Caco-2 (cell line): ENCODE measurements at regions not wholly inside any gene's neighbourhood (a gene's known extent, or its start where the extent isn't known, plus 50 kb on each side); places are given as distances from the start of the nearest gene placed in this dataset.

Experiments
- BruUV-seq: library from RNA; stranded (reverse); fragments of 400-500 nt; replicated peaks from 2 replicates; lab custom pipeline; 2021; lab: Mats Ljungman, UMichigan
- CTCF ChIA-PET: fragments of 300-600 bp; sonication (Branson Sonifier 250); formaldehyde crosslinking; loops from one replicate; lab custom pipeline; 2022; ENCODE audit warnings: antibody characterized with exemption; lab: Charles Lee
- POLR2A ChIA-PET: fragments of 300-600 bp; sonication (Branson Sonifier 250); formaldehyde crosslinking; loops from one replicate; lab custom pipeline; 2022; ENCODE audit warnings: antibody characterized with exemption; lab: Charles Lee
- DNase-seq, 2 experiments: peaks; one replicate each; pipeline versions ENCODE4 v3.0.0 to v3.0.0-alpha.2; 2020 to 2022
- H3K27me3 ChIP-seq: replicated peaks from 2 replicates; pipeline ENCODE4 v1.6.0; 2011; ENCODE audit warnings: low read length; ENCODE audit not compliant: control insufficient read depth, insufficient read depth
- H3K36me3 ChIP-seq: 2 replicates; pipeline ENCODE4 v1.5.1; 2011; ENCODE audit warnings: low read length; ENCODE audit not compliant: control insufficient read depth, insufficient read depth
- H3K4me1 ChIP-seq: fragments of 250-450 bp; sonication (Bioruptor Pico); 2 replicates; pipeline ENCODE4 v1.5.1; 2020; ENCODE audit warnings: mild to moderate bottlenecking
- H3K4me3 ChIP-seq: 2 replicates; pipeline ENCODE4 v1.5.1; 2011; ENCODE audit warnings: low read depth, mild to moderate bottlenecking, control low read depth, low read length
- H3K9me3 ChIP-seq: fragments of 250-450 bp; sonication (Bioruptor Pico); 2 replicates; pipeline ENCODE4 v1.5.1; 2020; ENCODE audit warnings: mild to moderate bottlenecking, moderate library complexity
- H3K27ac Mint-ChIP-seq: one replicate; pipeline ENCODE4 v1.8.0; 2022; ENCODE audit warnings: mixed read lengths; ENCODE audit not compliant: unreplicated experiment
- H3K27me3 Mint-ChIP-seq: one replicate; pipeline ENCODE4 v1.8.0; 2022; ENCODE audit warnings: mixed read lengths; ENCODE audit not compliant: insufficient read depth, unreplicated experiment
- H3K36me3 Mint-ChIP-seq: one replicate; pipeline ENCODE4 v1.8.0; 2022; ENCODE audit warnings: mild to moderate bottlenecking, mixed read lengths; ENCODE audit not compliant: insufficient read depth, unreplicated experiment
- H3K4me1 Mint-ChIP-seq: one replicate; pipeline ENCODE4 v1.8.0; 2022; ENCODE audit warnings: low read depth, mixed read lengths; ENCODE audit not compliant: unreplicated experiment
- H3K4me3 Mint-ChIP-seq: one replicate; pipeline ENCODE4 v1.8.0; 2022; ENCODE audit warnings: mild to moderate bottlenecking, moderate library complexity, mixed read lengths; ENCODE audit not compliant: unreplicated experiment
- H3K9me3 Mint-ChIP-seq: one replicate; pipeline ENCODE4 v1.8.0; 2022; ENCODE audit warnings: mixed read lengths; ENCODE audit not compliant: unreplicated experiment
- intact Hi-C: fragments of 100-400 bp; cut with micrococcal nuclease; formaldehyde crosslinking; loops from one replicate; pipeline ENCODE4 v1.10.0; 2022; ENCODE audit not compliant: unreplicated experiment
- TF ChIP-seq, protein P1 (sequence below), 2 experiments: fragments of 200-600 bp in 1 of 2; IDR thresholded peaks; 1 replicate in 1 of 2; 2 replicates in 1 of 2; pipeline versions ENCODE4 v1.5.1 to v1.8.0; 2011 to 2022; ENCODE audit warnings: antibody characterized with exemption in 1 of 2, control low read depth in 1 of 2, inconsistent platforms in 1 of 2, low read depth in 1 of 2, low read length in 1 of 2, mild to moderate bottlenecking in 1 of 2, moderate library complexity in 1 of 2; ENCODE audit not compliant: insufficient read depth in 1 of 2, severe bottlenecking in 1 of 2, unreplicated experiment in 1 of 2

- Histone ChIP-seq H3K4me1 (no peaks in the 10 kb centered on the region), H3K27me3 (no peaks in the 10 kb centered on the region), H3K36me3 (no peaks in the 10 kb centered on the region), H3K4me3 (no peak overlapping the region), H3K9me3 (no peaks in the 10 kb centered on the region)
- intact Hi-C loops = no loop called here
- no peak for DNase-seq
- no peak overlapping the region for H3K4me3 Mint-ChIP-seq
- TF ChIP-seq, protein P1, sequence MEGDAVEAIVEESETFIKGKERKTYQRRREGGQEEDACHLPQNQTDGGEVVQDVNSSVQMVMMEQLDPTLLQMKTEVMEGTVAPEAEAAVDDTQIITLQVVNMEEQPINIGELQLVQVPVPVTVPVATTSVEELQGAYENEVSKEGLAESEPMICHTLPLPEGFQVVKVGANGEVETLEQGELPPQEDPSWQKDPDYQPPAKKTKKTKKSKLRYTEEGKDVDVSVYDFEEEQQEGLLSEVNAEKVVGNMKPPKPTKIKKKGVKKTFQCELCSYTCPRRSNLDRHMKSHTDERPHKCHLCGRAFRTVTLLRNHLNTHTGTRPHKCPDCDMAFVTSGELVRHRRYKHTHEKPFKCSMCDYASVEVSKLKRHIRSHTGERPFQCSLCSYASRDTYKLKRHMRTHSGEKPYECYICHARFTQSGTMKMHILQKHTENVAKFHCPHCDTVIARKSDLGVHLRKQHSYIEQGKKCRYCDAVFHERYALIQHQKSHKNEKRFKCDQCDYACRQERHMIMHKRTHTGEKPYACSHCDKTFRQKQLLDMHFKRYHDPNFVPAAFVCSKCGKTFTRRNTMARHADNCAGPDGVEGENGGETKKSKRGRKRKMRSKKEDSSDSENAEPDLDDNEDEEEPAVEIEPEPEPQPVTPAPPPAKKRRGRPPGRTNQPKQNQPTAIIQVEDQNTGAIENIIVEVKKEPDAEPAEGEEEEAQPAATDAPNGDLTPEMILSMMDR (IDR thresholded peaks at IDR 0.05; ENCODE audit: insufficient read depth in 1 of 2, low read depth in 1 of 2, low read length in 1 of 2, severe bottlenecking in 1 of 2, unreplicated experiment in 1 of 2) = no peak
- H3K27ac Mint-ChIP-seq = no peak overlapping the region
- H3K9me3 Mint-ChIP-seq = peaks cover 9% of the 10 kb centered on the region
- POLR2A ChIA-PET = no interaction called here
- CTCF ChIA-PET = no interaction called here
- BruUV-seq = no TSS peak
- H3K36me3 Mint-ChIP-seq = no peaks in the 10 kb centered on the region
- peaks cover 4% of the 10 kb centered on the region for H3K27me3 Mint-ChIP-seq
- no peaks in the 10 kb centered on the region for H3K4me1 Mint-ChIP-seq
Measured at GRCh38 chr9:79279356-79279755, 292.4 kb upstream of the TLE4 start.

DNA sequence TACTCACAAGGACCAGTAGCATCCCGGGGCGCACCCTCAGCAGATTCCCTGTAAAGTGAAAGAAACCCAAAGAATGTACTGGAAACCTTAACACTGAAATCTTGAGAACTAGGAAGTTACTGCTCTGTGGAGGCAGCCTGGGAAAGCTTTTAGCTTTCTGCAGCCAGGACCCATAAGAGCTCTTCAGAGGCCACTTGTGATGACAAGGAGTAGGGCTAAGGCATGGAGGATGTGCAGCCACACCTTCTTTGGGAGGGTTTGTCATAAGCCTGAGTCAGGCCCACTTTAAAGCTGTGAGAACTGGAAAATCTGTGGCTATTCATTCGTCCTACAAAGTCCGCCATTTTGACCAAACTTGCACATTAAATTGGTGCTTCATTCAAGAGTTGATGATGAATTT is 291.1 kb upstream of the TLE4 start:
- Mint-ChIP-seq H3K4me1 (no peaks in the 10 kb centered on the region), H3K4me3 (no peak overlapping the region), H3K36me3 (no peaks in the 10 kb centered on the region), H3K27ac (no peak overlapping the region), H3K27me3 (peaks cover 4% of the 10 kb centered on the region), H3K9me3 (peaks cover 9% of the 10 kb centered on the region)
- CTCF ChIA-PET = no interaction called here
- TF ChIP-seq, protein P1 (IDR thresholded peaks at IDR 0.05; ENCODE audit: insufficient read depth in 1 of 2, low read depth in 1 of 2, low read length in 1 of 2, severe bottlenecking in 1 of 2, unreplicated experiment in 1 of 2) = no peak
- Histone ChIP-seq H3K4me3 (no peak overlapping the region), H3K27me3 (no peaks in the 10 kb centered on the region), H3K4me1 (no peaks in the 10 kb centered on the region), H3K36me3 (no peaks in the 10 kb centered on the region), H3K9me3 (no peaks in the 10 kb centered on the region)
- intact Hi-C loops = no loop called here
- BruUV-seq = no TSS peak
- DNase-seq = no peak
- POLR2A ChIA-PET = no interaction called here

GRCh38 chr9:79284081-79284480 is 287.7 kb upstream of the TLE4 start:
- Histone ChIP-seq H3K36me3 (no peaks in the 10 kb centered on the region), H3K4me1 (no peaks in the 10 kb centered on the region), H3K4me3 (no peak overlapping the region), H3K9me3 (no peaks in the 10 kb centered on the region), H3K27me3 (no peaks in the 10 kb centered on the region)
- no TSS peak for BruUV-seq
- no peak for DNase-seq
- intact Hi-C loops = no loop called here
- Mint-ChIP-seq H3K4me1 (no peaks in the 10 kb centered on the region), H3K9me3 (peaks cover 9% of the 10 kb centered on the region), H3K4me3 (no peak overlapping the region), H3K27me3 (peaks cover 4% of the 10 kb centered on the region), H3K27ac (no peak overlapping the region), H3K36me3 (no peaks in the 10 kb centered on the region)
- ChIA-PET CTCF (no interaction called here), POLR2A (no interaction called here)
- TF ChIP-seq, protein P1 (IDR thresholded peaks at IDR 0.05; ENCODE audit: insufficient read depth in 1 of 2, low read depth in 1 of 2, low read length in 1 of 2, severe bottlenecking in 1 of 2, unreplicated experiment in 1 of 2) = no peak
